Endothelial cell of umbilical vein (primary cell): ENCODE measurements at regions not wholly inside any gene's neighbourhood (a gene's known extent, or its start where the extent isn't known, plus 50 kb on each side); places are given as distances from the start of the nearest gene placed in this dataset.

Experiments
- BruUV-seq: library from RNA; stranded (reverse); fragments of 400-500 nt; replicated peaks from 2 replicates; lab custom pipeline; 2021; lab: Mats Ljungman, UMichigan
- CTCF ChIA-PET: fragments of 300-600, 350-600 bp; sonication (Branson Sonifier 250); formaldehyde crosslinking; loops from one replicate; lab custom pipeline; 2021; ENCODE audit warnings: antibody characterized with exemption, inconsistent platforms; lab: Charles Lee
- POLR2A ChIA-PET: fragments of 300-600, 350-600 bp; sonication (Branson Sonifier 250); formaldehyde crosslinking; loops from one replicate; lab custom pipeline; 2021; ENCODE audit warnings: antibody characterized with exemption, inconsistent platforms; lab: Charles Lee
- DNase-seq: peaks from one replicate; pipeline ENCODE4 v3.0.0-alpha.2; 2011; ENCODE audit warnings: low read depth, low spot score
- FAIRE-seq: peaks from 2 replicates; lab custom pipeline; 2011; peaks lifted over from hg19 to GRCh38; lab: Jason Lieb, UNC
- H2AFZ ChIP-seq: 2 replicates; pipeline ENCODE4 v1.6.0; 2012; ENCODE audit warnings: low read depth, low read length, control low read depth, inconsistent platforms
- H3K27ac ChIP-seq: 2 replicates; pipeline ENCODE4 v1.5.1; 2011; ENCODE audit warnings: low read depth, mild to moderate bottlenecking, control low read depth, low read length, moderate library complexity; ENCODE audit not compliant: insufficient read depth
- H3K27me3 ChIP-seq, 2 experiments: 2 replicates each; pipeline versions ENCODE4 v1.6.0 to v1.6.1; 2011; ENCODE audit warnings: low read length in 2 of 2, mixed read lengths in 1 of 2; ENCODE audit not compliant: control insufficient read depth in 2 of 2, insufficient read depth in 2 of 2
- H3K36me3 ChIP-seq, 2 experiments: 2 replicates in 1 of 2; 3 replicates in 1 of 2; pipeline ENCODE4 v1.5.1; 2011; ENCODE audit warnings: low read length in 2 of 2, mild to moderate bottlenecking in 1 of 2, moderate library complexity in 1 of 2; ENCODE audit not compliant: control insufficient read depth in 2 of 2, insufficient read depth in 2 of 2; ENCODE audit errors: extremely low read depth in 1 of 2
- H3K4me1 ChIP-seq: 3 replicates; pipeline ENCODE4 v1.5.1; 2011; ENCODE audit warnings: mild to moderate bottlenecking, low read length; ENCODE audit not compliant: control insufficient read depth, insufficient read depth; ENCODE audit errors: extremely low read depth
- H3K4me2 ChIP-seq: 2 replicates; pipeline ENCODE4 v1.6.1; 2011; ENCODE audit warnings: low read length, control low read depth, mixed read lengths; ENCODE audit not compliant: insufficient read depth
- H3K4me3 ChIP-seq, 3 experiments: fragments of 200-600 bp in 1 of 3; sonication (generic), shearing (Covaris generic) in 1 of 3; replicated peaks in 1 of 3; 2 replicates each; pipeline ENCODE4 v1.5.1; 2011 to 2016; ENCODE audit warnings: control low read depth in 3 of 3, low read length in 3 of 3, mild to moderate bottlenecking in 2 of 3, inconsistent platforms in 1 of 3, low read depth in 1 of 3, moderate library complexity in 1 of 3; ENCODE audit not compliant: insufficient read depth in 1 of 3
- H3K79me2 ChIP-seq: 2 replicates; pipeline ENCODE4 v1.6.0; 2012; ENCODE audit warnings: low read length, inconsistent platforms; ENCODE audit not compliant: control insufficient read depth, insufficient read depth
- H3K9ac ChIP-seq: replicated peaks from 2 replicates; pipeline ENCODE3; 2011; ENCODE audit warnings: low read length, control low read depth; ENCODE audit not compliant: insufficient read depth; ENCODE audit errors: extremely low read depth
- H3K9me1 ChIP-seq: replicated peaks from 3 replicates; pipeline ENCODE4 v1.6.0; 2011; ENCODE audit warnings: mild to moderate bottlenecking, low read length; ENCODE audit not compliant: control insufficient read depth, insufficient read depth; ENCODE audit errors: extremely low read depth
- H3K9me3 ChIP-seq: replicated peaks from 2 replicates; pipeline ENCODE4 v1.5.1; 2012; ENCODE audit warnings: low read length, inconsistent platforms; ENCODE audit not compliant: control insufficient read depth, insufficient read depth
- H4K20me1 ChIP-seq: replicated peaks from 2 replicates; pipeline ENCODE3; 2011; ENCODE audit warnings: mild to moderate bottlenecking, low read length; ENCODE audit not compliant: control insufficient read depth, insufficient read depth; ENCODE audit errors: extremely low read depth
- EZH2 ChIP-seq: IDR thresholded peaks from 2 replicates; pipeline ENCODE4 v1.6.1; 2012; ENCODE audit warnings: borderline replicate concordance, low read depth, mild to moderate bottlenecking, moderate library complexity, low read length, inconsistent platforms; ENCODE audit not compliant: severe bottlenecking
- FOS ChIP-seq: IDR thresholded peaks from 2 replicates; pipeline ENCODE4 v1.6.1; 2011; ENCODE audit warnings: mild to moderate bottlenecking, low read length, moderate library complexity, borderline replicate concordance; ENCODE audit not compliant: insufficient read depth
- GATA2 ChIP-seq: IDR thresholded peaks from 2 replicates; pipeline ENCODE4 v1.7.0; 2011; ENCODE audit warnings: low read depth, mild to moderate bottlenecking, moderate library complexity, mixed read lengths, low read length; ENCODE audit not compliant: insufficient read length, insufficient read depth
- JUN ChIP-seq: IDR thresholded peaks from 2 replicates; pipeline ENCODE4 v1.6.1; 2011; ENCODE audit warnings: borderline replicate concordance, low read depth; ENCODE audit not compliant: insufficient read length, insufficient read depth
- MYC ChIP-seq: IDR thresholded peaks from one replicate; pipeline ENCODE4 v1.6.1; 2011; ENCODE audit warnings: mild to moderate bottlenecking, low read depth, low read length
- POLR2A ChIP-seq: IDR thresholded peaks from 2 replicates; pipeline ENCODE4 v1.6.1; 2012; ENCODE audit warnings: low read depth, mild to moderate bottlenecking, control low read depth, low read length
- POLR2AphosphoS5 ChIP-seq: IDR thresholded peaks from 2 replicates; pipeline ENCODE4 v1.6.1; 2012; ENCODE audit warnings: low read depth, mild to moderate bottlenecking, control low read depth, low read length, moderate library complexity; ENCODE audit not compliant: insufficient read depth
- dilution Hi-C: fragments of 300-500 bp; cut with MboI; formaldehyde crosslinking; loops from one replicate; pipeline ENCODE4 v1.15.0; 2019; ENCODE audit warnings: low sequenced_read_pairs; ENCODE audit not compliant: extremely low pct_ligation_motif_present
- intact Hi-C: fragments of 100-400 bp; cut with micrococcal nuclease; formaldehyde crosslinking; loops from one replicate; pipeline ENCODE4 v1.10.0; 2022
- TF ChIP-seq, protein P1 (sequence below), 2 donors: IDR thresholded peaks; 1 replicate in 1 of 2; 2 replicates in 1 of 2; pipeline ENCODE4 v1.5.1; 2011; ENCODE audit warnings: low read length in 2 of 2, mild to moderate bottlenecking in 2 of 2, moderate library complexity in 2 of 2, control low read depth in 1 of 2, inconsistent platforms in 1 of 2, low read depth in 1 of 2; ENCODE audit not compliant: insufficient read depth in 1 of 2; ENCODE audit errors: extremely low read depth in 1 of 2
- TF ChIP-seq, protein P2 (sequence below): IDR thresholded peaks from 2 replicates; pipeline ENCODE4 v1.6.1; 2011; ENCODE audit not compliant: insufficient read depth, insufficient read length

DNA sequence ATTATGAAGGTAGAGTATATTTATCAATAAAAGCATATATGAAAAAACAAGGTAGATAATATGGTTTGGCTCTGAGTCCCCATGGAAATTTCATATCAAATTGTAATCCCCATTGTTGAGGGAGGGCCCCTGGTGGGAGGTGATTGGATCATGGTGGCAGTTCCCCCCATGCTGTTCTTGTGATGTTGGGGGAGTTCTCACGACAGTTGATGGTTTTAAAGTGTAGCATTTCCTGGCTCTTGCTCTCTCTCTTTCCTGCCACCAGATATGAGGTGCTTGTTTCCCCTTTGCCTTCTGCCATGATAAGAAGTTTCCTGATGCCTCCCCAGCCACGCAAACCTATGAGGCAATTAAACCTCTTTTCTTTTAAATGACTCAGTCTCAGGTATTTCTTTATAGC, 260.4 kb downstream of the PPARGC1A start:
- no TSS peak for BruUV-seq
- Histone ChIP-seq H3K4me3 (no peak overlapping the region), H4K20me1 (no peaks in the 10 kb centered on the region), H3K4me1 (no peaks in the 10 kb centered on the region), H3K79me2 (no peaks in the 10 kb centered on the region), H3K27ac (no peak overlapping the region), H3K27me3 (no peaks in the 10 kb centered on the region), H3K36me3 (no peaks in the 10 kb centered on the region), H3K9ac (no peak overlapping the region), H3K4me2 (no peak overlapping the region), H3K9me1 (no peaks in the 10 kb centered on the region), H3K9me3 (peaks cover 2% of the 10 kb centered on the region), H2AFZ (no peak overlapping the region)
- TF ChIP-seq MYC (no peak), EZH2 (no peak), GATA2 (no peak), POLR2AphosphoS5 (no peak), POLR2A (no peak), JUN (no peak), FOS (no peak)
- TF ChIP-seq, protein P1, sequence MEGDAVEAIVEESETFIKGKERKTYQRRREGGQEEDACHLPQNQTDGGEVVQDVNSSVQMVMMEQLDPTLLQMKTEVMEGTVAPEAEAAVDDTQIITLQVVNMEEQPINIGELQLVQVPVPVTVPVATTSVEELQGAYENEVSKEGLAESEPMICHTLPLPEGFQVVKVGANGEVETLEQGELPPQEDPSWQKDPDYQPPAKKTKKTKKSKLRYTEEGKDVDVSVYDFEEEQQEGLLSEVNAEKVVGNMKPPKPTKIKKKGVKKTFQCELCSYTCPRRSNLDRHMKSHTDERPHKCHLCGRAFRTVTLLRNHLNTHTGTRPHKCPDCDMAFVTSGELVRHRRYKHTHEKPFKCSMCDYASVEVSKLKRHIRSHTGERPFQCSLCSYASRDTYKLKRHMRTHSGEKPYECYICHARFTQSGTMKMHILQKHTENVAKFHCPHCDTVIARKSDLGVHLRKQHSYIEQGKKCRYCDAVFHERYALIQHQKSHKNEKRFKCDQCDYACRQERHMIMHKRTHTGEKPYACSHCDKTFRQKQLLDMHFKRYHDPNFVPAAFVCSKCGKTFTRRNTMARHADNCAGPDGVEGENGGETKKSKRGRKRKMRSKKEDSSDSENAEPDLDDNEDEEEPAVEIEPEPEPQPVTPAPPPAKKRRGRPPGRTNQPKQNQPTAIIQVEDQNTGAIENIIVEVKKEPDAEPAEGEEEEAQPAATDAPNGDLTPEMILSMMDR (IDR thresholded peaks at IDR 0.05; ENCODE audit: extremely low read depth in 1 of 2, insufficient read depth in 1 of 2, low read depth in 1 of 2, low read length in 2 of 2) = no peak
- TF ChIP-seq, protein P2, sequence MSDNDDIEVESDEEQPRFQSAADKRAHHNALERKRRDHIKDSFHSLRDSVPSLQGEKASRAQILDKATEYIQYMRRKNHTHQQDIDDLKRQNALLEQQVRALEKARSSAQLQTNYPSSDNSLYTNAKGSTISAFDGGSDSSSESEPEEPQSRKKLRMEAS = no peak
- ChIA-PET CTCF (no interaction called here), POLR2A (no interaction called here)
- DNase-seq (no peak), FAIRE-seq (no peak)
- dilution Hi-C loops = no loop called here
- intact Hi-C loops = no loop called here
